Lung (tissue), 11 donors: ENCODE measurements at regions not wholly inside any gene's neighbourhood (a gene's known extent, or its start where the extent isn't known, plus 50 kb on each side); places are given as distances from the start of the nearest gene placed in this dataset.

Experiments used
- ATAC-seq: fragments of 200-7000 bp; cut with Tn5 transposase; one replicate; pipeline ENCODE4 v1.9.1; 2020; ENCODE audit warnings: moderate number of reproducible peaks; ENCODE audit not compliant: insufficient read depth, low FRiP score
- DNase-seq, 3 donors: peaks; one replicate each; pipeline ENCODE4 v3.0.0-alpha.2; 2013 to 2017
- H3K27ac ChIP-seq, 2 donors: one replicate each; pipeline ENCODE4 v1.5.1; 2013; ENCODE audit warnings: mild to moderate bottlenecking in 2 of 2, moderate library complexity in 2 of 2, control low read depth in 1 of 2, inconsistent platforms in 1 of 2, low read depth in 1 of 2, low read length in 1 of 2
- H3K27me3 ChIP-seq, 3 donors: one replicate each; pipeline ENCODE4 v1.5.1; 2013; ENCODE audit warnings: low read length in 2 of 3; ENCODE audit not compliant: control insufficient read depth in 3 of 3, insufficient read depth in 3 of 3
- H3K36me3 ChIP-seq, 4 donors: one replicate each; pipeline ENCODE4 v1.5.1; 2013; ENCODE audit warnings: low read length in 4 of 4, mild to moderate bottlenecking in 1 of 4, moderate library complexity in 1 of 4; ENCODE audit not compliant: control insufficient read depth in 4 of 4, insufficient read depth in 4 of 4
- H3K4me1 ChIP-seq, 5 donors: one replicate each; pipeline ENCODE4 v1.5.1; 2013; ENCODE audit warnings: low read length in 5 of 5, mild to moderate bottlenecking in 2 of 5, moderate library complexity in 1 of 5; ENCODE audit not compliant: control insufficient read depth in 5 of 5, insufficient read depth in 5 of 5
- H3K4me3 ChIP-seq: one replicate; pipeline ENCODE4 v1.5.1; 2013; ENCODE audit warnings: mild to moderate bottlenecking, control low read depth, moderate library complexity
- H3K9ac ChIP-seq, 2 donors: one replicate each; pipeline ENCODE4 v1.5.1; 2013; ENCODE audit warnings: low read length in 2 of 2, control low read depth in 1 of 2; ENCODE audit not compliant: insufficient read depth in 1 of 2
- H3K9me3 ChIP-seq, 4 donors: one replicate each; pipeline ENCODE4 v1.5.1; 2013; ENCODE audit warnings: low read length in 3 of 4, mild to moderate bottlenecking in 1 of 4, moderate library complexity in 1 of 4; ENCODE audit not compliant: control insufficient read depth in 4 of 4, insufficient read depth in 3 of 4
- CTCF ChIP-seq: IDR thresholded peaks from 2 replicates; pipeline ENCODE4 v1.5.1; 2012; ENCODE audit warnings: mild to moderate bottlenecking; ENCODE audit errors: control extremely low read depth, extremely low read depth
- WGBS, 2 donors: extraction: QIAGEN DNeasy Blood & Tissue Kit; methylation state at CpG; one replicate each; pipeline ENCODE4 v1.1.7; 2013; 5-methylcytosine and 5-hydroxymethylcytosine counted together
- donor health status: control.
- donor health status: control.
- donor health status: Bipolar disorder and iron deficiency.
- donor health status: healthy.
- donor health status: DM: yes; HTN: yes; CAD: no.

GRCh38 chr2:201968476-201968875, 65.2 kb upstream of the FZD7 start:
- no peak overlapping the region for H3K9ac ChIP-seq
- no peak for TF ChIP-seq CTCF
- no peak overlapping the region for H3K27ac ChIP-seq
- H3K9me3 ChIP-seq: peaks cover 0 to 2% (median 0%) of the 10 kb centered on the region in 4 donors
- DNase-seq (no peak), ATAC-seq (no peak)
- no peaks in the 10 kb centered on the region for H3K27me3 ChIP-seq
- H3K4me3 ChIP-seq: no peak overlapping the region
- WGBS, 2 donors: 86 to 91% methylated on average over 10 of the region's 10 CpGs
- peaks cover 0 to 28% (median 8%) of the 10 kb centered on the region in 5 donors for H3K4me1 ChIP-seq
- no peaks in the 10 kb centered on the region for H3K36me3 ChIP-seq

- no peaks in the 10 kb centered on the region for H3K27me3 ChIP-seq
- H3K9ac ChIP-seq: no peak overlapping the region
- H3K4me1 ChIP-seq: peaks cover 0 to 32% (median 9%) of the 10 kb centered on the region in 5 donors
- TF ChIP-seq CTCF: no peak
- H3K27ac ChIP-seq: no peak overlapping the region
- 72 to 85% methylated on average over 14 of the region's 14 CpGs for WGBS, 2 donors
- H3K4me3 ChIP-seq: no peak overlapping the region
- H3K36me3 ChIP-seq: no peaks in the 10 kb centered on the region
- H3K9me3 ChIP-seq: peaks cover 0 to 2% (median 0%) of the 10 kb centered on the region in 4 donors
- ATAC-seq (no peak), DNase-seq (no peak)
Observed at GRCh38 chr2:201969241-201969937, 64.3 kb upstream of the FZD7 start.

- TF ChIP-seq CTCF: no peak
- H3K4me3 ChIP-seq: no peak overlapping the region
- 43 to 75% methylated on average over 12 of the region's 12 CpGs for WGBS, 2 donors
- H3K9ac ChIP-seq: no peak overlapping the region
- ATAC-seq: no peak
- peaks cover 0 to 32% (median 2%) of the 10 kb centered on the region in 5 donors for H3K4me1 ChIP-seq
- DNase-seq: no peak
- H3K27me3 ChIP-seq: no peaks in the 10 kb centered on the region
- no peaks in the 10 kb centered on the region for H3K36me3 ChIP-seq
- H3K9me3 ChIP-seq: peaks cover 0 to 2% (median 0%) of the 10 kb centered on the region in 4 donors
- H3K27ac ChIP-seq: no peak overlapping the region
Observed at GRCh38 chr2:201969938-201970785, 63.5 kb upstream of the FZD7 start.
